HG03354 (cell line): ENCODE measurements at regions not wholly inside any gene's neighbourhood (a gene's known extent, or its start where the extent isn't known, plus 50 kb on each side); places are given as distances from the start of the nearest gene placed in this dataset.
A peak's percentile ranks its signal among the peaks of the same experiment; 100 is the strongest.

ENCODE experiments used
- ATAC-seq: cut with Tn5 transposase; IDR thresholded peaks from one replicate; pipeline ENCODE4 v1.9.1; 2021; ENCODE audit warnings: mild to moderate bottlenecking; ENCODE audit not compliant: unreplicated experiment, poor library complexity, severe bottlenecking

DNA sequence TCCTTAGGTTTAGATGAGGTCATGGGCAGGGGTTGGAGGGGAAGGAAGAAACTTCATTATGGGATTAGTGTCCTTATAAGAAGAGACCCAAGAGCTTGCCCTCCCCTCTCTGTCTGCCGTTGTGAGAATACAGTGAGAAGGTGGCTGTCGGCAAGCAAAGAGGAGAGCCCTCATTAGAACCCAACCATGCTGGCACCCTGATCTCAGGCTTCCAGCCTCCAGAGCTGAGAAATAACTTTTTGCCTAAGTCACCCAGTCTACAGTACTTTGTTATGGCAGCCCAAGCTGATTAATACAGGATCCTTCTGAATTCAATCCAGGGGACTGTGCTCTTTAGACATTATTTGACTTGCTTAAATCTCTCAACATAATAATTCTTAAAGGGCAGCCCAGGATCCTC lies 209.0 kb downstream of the RNF152 start:
- no peak for ATAC-seq

DNA sequence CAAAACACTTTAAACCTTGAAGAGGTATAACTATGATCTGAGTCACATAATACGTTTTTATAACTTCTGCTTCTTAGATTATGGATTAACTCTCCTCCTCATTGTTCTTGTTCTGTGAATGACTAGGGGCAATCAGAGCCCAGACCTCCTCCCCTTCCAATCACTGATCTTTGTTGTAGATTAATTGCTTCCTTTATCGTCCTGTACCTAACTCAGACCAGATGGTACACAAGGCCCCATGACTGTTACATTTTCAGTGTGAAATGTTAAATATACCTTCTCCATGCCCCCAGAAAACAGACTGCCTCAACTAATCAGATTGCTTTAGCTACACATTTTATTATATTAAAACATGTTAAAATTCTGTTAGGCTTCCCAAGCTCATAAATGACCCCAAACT lies 211.7 kb downstream of the RNF152 start:
- ATAC-seq: no peak

DNA sequence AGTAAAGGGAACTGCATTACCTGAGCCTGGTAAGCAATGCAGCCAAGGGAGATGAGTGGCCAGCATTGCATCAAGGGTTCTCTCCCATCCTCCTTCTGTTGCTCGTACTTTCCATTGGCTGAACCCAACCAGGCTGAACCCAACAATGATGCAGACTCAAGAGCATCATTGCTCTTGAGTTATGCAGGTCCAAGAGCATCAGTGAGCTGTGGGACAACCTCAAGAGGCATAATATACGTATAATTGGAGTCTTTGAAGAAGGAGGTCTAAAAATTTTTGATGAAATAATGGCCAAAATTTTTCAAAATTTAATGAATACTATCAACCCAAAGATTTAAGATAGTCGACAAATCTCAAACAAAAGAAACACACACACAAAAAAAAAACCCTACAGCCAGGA lies 213.0 kb downstream of the RNF152 start:
- ATAC-seq: no peak

- ATAC-seq: no peak
Observed at GRCh38 chr18:61677435-61677970, 215.3 kb downstream of the RNF152 start.

- ATAC-seq: no peak
Observed at GRCh38 chr18:61676773-61677434, 215.9 kb downstream of the RNF152 start.

DNA sequence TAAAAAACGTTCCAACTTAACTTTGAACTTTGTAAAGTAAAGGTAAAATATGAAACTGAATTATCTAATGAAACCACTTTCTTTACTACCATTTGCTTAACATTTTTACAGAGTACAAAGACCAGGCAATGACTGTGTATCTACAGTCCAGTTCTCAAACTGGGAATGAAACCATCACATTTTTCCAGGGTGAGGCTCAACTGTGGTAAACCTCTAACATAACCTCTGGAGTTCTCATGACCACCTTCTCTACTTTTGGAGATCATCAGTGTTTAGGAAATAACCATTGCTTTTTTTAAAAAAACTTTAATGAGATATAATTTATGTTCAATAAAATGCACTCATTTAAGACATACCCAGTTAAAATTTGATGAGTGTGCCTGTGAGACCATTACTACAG lies 223.5 kb downstream of the RNF152 start:
- ATAC-seq: no peak

- no peak for ATAC-seq
Observed at GRCh38 chr18:61666876-61667590, 225.8 kb downstream of the RNF152 start.

- ATAC-seq: no peak
Observed at GRCh38 chr18:61664419-61665084, 228.3 kb downstream of the RNF152 start.

DNA sequence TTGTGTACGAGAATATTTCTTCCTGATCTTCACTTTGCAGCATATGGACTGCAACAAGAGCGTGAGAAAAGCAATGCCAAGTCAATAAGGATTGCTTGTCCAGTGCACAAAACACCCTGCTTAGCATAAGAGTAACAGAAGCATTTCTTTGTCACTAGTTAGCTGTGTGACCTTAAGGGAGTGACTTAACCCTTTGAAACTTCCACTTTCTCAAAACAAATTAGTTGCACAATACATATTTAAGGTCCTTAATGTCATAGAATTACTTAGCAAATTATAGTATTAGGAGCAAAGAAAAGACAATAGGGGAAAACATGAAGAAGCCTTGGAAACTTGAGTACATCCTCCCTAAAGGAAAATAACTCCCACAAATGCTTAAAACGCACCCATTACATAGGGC lies 230.1 kb downstream of the RNF152 start:
- no peak for ATAC-seq

DNA sequence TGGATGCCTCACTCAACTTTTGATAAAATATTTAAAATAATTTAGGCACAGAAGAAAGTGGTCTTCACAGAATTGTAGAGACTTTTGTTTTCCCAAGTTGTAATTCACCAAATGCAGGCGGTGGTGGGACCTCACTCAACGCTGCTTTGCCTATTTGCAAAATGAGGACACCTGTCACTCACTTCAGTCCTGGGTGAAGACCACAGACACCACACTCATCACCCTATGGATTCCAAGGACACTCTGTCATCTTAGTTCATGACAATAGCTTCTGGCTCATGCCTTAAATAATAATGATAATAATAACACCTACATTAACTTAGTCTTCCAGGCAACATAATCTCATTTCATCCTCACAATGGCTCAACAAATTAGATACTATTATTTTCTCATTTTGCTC lies 234.4 kb downstream of the RNF152 start:
- ATAC-seq: no peak

DNA sequence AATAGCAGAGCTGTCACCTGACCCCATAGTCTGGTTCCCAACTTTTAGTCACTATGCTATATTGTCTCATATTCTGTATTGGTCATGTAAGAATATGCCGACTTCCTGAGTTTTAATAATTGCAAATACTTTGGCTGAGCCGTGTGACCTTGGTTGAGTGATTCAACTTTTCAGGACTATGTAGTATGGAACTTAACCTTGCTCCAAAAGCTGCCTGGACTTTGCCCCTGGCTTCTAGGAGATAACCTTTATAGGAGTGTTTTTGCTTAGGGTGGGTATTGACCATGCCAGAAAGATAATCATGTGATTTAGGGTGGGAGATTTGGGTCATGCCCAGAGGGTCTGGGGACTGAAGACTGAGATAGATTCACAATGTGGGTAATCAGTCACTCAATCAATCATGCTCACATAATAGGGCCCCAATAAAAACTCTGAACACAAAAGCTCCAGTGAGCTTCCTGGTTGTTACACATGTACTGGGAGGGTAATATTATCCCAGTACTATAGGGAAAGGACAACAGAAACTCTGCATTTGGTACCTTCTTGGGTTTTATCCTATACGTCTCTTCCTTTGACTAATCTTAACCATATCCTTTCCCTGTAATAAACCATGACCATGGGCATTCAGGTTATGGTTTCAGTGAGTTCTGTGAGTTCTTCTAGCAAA lies 235.6 kb downstream of the RNF152 start:
- no peak for ATAC-seq

DNA sequence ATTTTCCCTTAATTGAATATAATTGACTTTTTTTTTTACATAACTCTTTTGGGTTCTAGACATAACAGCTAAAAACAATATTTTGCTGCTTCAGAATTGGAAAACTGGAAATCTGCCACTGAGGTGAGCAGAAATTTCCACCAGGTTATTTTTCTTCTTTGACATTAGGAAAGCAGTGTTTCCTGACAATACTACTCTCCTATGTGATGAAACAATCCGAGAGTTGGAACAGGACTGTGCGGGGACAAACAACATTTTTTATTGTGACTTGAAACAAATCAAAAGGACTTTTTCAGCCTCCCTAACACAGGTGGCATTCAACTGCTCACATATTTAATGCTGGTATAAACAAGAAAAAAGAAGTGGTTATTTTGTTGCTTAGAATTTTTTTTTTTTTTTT lies 237.2 kb downstream of the RNF152 start:
- ATAC-seq: no peak

DNA sequence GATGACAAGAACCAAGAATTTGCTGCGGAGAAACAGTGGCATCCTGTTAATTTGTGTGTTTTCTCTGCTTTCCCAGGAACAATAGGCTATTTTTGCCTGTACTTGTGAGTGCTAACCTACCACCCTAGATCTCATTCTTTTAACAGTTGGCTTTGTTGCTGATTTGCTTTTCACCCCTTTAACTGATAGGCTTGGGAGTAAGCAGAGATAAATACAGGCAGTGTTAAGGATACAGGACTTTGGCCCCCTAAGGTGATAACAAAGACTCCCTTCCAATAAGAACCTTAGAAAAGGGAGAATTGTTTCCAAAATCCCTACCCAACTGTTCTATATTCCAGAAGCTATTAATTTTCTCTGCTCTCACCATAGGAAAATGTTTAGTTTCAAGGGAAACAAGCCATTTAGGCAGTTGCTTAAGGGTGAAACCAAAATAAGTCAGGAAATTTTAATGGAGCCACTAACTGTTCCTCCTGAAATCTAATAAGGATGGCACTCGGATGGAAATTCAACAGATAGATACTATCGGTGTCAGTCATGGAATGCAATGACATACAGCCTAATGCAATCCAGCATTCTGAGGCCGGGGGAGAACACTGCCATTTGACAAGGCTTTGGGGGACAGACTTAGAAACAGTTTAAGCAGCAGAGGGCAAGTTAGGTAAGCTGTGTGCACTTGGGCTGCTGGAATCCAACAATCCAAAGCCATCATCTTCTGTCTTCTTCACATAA lies 238.8 kb downstream of the RNF152 start:
- ATAC-seq: no peak

DNA sequence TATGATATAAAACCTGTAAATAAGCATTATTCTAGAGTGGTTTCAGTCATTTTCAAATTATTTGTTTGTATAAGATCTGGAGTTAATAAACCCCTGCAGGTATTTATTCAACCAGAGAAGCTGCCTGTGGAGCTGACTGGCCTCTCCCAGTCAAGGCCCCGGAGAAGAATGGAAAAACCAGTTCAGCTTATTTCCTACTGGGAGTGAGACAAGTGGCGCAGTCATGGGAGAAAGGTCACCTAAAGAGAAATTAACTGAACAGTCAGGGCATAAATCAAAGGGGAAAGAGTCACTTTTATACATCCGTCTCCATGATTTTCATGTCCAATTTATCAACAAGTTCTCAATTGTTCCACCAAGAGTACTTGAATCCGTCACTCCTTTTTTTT lies 240.9 kb downstream of the RNF152 start:
- ATAC-seq: no peak

GRCh38 chr18:61651145-61651879 lies 241.5 kb downstream of the RNF152 start:
- ATAC-seq: no peak

DNA sequence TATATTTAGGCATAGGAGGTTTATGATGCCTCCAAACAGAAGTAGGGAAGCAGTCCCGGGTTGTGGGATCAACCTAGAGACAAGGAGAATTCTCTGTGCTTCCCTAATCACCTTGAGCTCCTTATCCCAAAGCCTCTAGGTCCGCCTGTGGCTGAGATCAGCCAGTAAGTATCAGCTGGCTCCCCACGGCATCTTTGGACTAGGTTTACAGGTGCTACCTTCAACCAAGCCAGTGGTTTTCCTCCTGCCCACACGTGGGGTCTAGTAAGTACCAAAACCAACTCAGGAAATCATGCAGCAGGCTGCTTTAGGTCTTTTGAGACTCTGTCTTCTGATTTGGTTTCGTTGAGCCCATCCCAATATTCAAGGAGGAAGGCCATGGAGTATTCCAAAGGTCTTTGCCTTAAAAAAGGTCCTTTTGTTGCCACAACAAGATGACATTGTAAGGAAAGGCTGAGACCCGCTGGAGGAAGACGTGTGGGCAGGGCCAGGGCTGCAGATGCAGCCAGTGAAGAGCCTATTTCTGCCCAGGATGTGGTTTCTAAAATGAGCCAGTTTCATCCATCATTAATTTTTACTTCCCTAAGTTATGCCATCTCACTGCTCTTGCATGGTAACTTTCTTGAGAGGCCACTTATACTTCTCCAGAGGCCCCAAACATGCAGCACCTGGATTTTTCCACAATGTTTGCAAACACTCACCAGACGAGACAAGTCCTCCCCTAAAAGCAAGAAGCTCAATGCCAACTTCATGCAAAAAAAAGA lies 248.7 kb downstream of the RNF152 start:
- ATAC-seq: peak; percentile 70

GRCh38 chr18:61639886-61640285 lies 252.9 kb downstream of the RNF152 start:
- no peak for ATAC-seq

DNA sequence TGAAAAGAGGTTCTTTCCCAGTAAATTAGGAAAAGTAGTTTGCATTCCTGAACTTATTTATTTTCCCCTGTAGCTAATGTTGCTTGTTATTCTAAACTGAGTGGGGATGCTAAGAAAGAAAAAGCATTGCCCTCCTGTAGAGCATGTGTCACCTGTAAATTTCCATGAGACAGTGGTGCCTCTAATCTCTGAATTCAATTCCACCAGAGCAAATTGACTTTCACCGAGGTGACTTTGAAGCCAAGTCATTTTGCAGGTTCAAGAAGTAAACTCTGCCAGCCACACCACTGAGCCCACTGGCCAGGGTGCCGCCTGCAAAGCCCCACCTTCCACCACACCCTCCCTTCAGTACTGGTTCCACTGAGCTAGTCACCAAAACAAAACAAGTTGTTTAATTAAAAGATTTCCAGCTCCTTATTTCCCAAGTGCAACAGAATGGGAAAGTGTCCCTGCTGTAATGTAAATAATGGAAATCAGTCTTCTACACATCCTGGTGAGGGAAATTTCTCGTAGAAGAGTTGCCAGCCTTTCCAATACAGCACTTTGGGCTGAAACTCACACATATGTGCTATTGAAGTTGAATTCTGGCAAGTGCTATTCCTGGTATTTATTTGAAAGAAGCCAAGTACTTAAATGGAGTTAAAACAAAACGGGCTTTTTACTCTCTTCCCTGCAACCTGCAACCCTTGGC lies 254.8 kb downstream of the RNF152 start:
- no peak for ATAC-seq
